Activated naive CD4-positive, alpha-beta T cell treated with anti-CD3 and anti-CD28 coated beads for 36 hours (primary cell): ENCODE measurements at regions not wholly inside any gene's neighbourhood (a gene's known extent, or its start where the extent isn't known, plus 50 kb on each side); places are given as distances from the start of the nearest gene placed in this dataset.

ENCODE experiments used
- CTCF ChIA-PET: fragments of 350-600 bp; sonication (Branson Sonifier 250); formaldehyde crosslinking; loops from one replicate; lab custom pipeline; 2021; ENCODE audit warnings: antibody characterized with exemption; lab: Charles Lee
- DNase-seq: peaks from one replicate; pipeline ENCODE4 v3.0.0-alpha.2; 2020
- H3K27ac Mint-ChIP-seq: one replicate; pipeline ENCODE4 v1.8.0; 2021; ENCODE audit warnings: mild to moderate bottlenecking, mixed read lengths
- H3K27me3 Mint-ChIP-seq: one replicate; pipeline ENCODE4 v1.8.0; 2021; ENCODE audit warnings: low read depth, mixed read lengths
- H3K36me3 Mint-ChIP-seq: one replicate; pipeline ENCODE4 v1.8.0; 2021; ENCODE audit warnings: low read depth, mixed read lengths
- H3K4me1 Mint-ChIP-seq: one replicate; pipeline ENCODE4 v1.8.0; 2021; ENCODE audit warnings: low read depth, mixed read lengths
- H3K4me3 Mint-ChIP-seq: one replicate; pipeline ENCODE4 v1.8.0; 2021; ENCODE audit warnings: mild to moderate bottlenecking, moderate library complexity, mixed read lengths
- H3K9me3 Mint-ChIP-seq: one replicate; pipeline ENCODE4 v1.8.0; 2021; ENCODE audit warnings: mixed read lengths
- intact Hi-C: fragments of 100-400 bp; cut with micrococcal nuclease; formaldehyde crosslinking; loops from one replicate; pipeline ENCODE4 v1.15.1; 2023

DNA sequence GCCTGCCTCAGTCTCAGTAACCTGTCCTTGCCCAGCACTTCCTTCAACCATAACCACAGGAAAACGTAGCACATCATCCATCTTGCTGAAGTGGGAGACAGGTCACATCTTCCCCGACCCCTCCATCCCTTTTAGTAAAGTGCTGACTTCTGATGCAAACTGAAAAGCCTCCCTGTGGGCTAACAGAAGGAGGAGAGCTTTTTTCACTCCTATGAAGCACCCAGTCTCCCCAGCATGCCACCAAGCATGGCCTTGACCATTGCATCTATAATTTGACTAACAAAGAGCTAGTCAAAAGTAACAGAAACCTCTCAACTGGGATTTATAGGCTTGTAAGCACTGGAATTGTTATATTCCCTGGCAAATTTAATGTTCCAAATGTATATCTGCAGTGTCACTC, 288.9 kb upstream of the IRAK1BP1 start:
- H3K4me3 Mint-ChIP-seq: no peak overlapping the region
- H3K27me3 Mint-ChIP-seq: no peaks in the 10 kb centered on the region
- H3K9me3 Mint-ChIP-seq: no peaks in the 10 kb centered on the region
- intact Hi-C loops: no loop called here
- H3K27ac Mint-ChIP-seq: no peak overlapping the region
- no peaks in the 10 kb centered on the region for H3K4me1 Mint-ChIP-seq
- CTCF ChIA-PET: interaction anchor here (0.6 kb wide), 1 partner anchor 11 kb away, joined by 3 read pairs; no protein-coding TSS in a partner anchor
- DNase-seq: no peak
- no peaks in the 10 kb centered on the region for H3K36me3 Mint-ChIP-seq

GRCh38 chr6:78580923-78581322, 286.4 kb upstream of the IRAK1BP1 start:
- no peaks in the 10 kb centered on the region for H3K27me3 Mint-ChIP-seq
- no peak overlapping the region for H3K4me3 Mint-ChIP-seq
- no peak overlapping the region for H3K27ac Mint-ChIP-seq
- no peaks in the 10 kb centered on the region for H3K9me3 Mint-ChIP-seq
- no peak for DNase-seq
- no peaks in the 10 kb centered on the region for H3K36me3 Mint-ChIP-seq
- intact Hi-C loops: no loop called here
- no peaks in the 10 kb centered on the region for H3K4me1 Mint-ChIP-seq
- CTCF ChIA-PET: no interaction called here

- H3K27ac Mint-ChIP-seq: no peak overlapping the region
- no peaks in the 10 kb centered on the region for H3K4me1 Mint-ChIP-seq
- no peak overlapping the region for H3K4me3 Mint-ChIP-seq
- H3K27me3 Mint-ChIP-seq: no peaks in the 10 kb centered on the region
- CTCF ChIA-PET: no interaction called here
- H3K9me3 Mint-ChIP-seq: no peaks in the 10 kb centered on the region
- H3K36me3 Mint-ChIP-seq: no peaks in the 10 kb centered on the region
- no peak for DNase-seq
- intact Hi-C loops: no loop called here
Measured at GRCh38 chr6:78583079-78583478, 284.3 kb upstream of the IRAK1BP1 start.

GRCh38 chr6:78589436-78589835, 277.9 kb upstream of the IRAK1BP1 start:
- no peak for DNase-seq
- Mint-ChIP-seq H3K27ac (no peak overlapping the region), H3K36me3 (no peaks in the 10 kb centered on the region), H3K27me3 (no peaks in the 10 kb centered on the region), H3K4me1 (no peaks in the 10 kb centered on the region), H3K4me3 (no peak overlapping the region), H3K9me3 (no peaks in the 10 kb centered on the region)
- intact Hi-C loops: no loop called here
- CTCF ChIA-PET: interaction anchor here (0.6 kb wide), 1 partner anchor 322 kb away, joined by 3 read pairs; no protein-coding TSS in a partner anchor

GRCh38 chr6:78593898-78594667, 273.3 kb upstream of the IRAK1BP1 start:
- no peak for DNase-seq
- no peak overlapping the region for H3K4me3 Mint-ChIP-seq
- no peaks in the 10 kb centered on the region for H3K27me3 Mint-ChIP-seq
- H3K4me1 Mint-ChIP-seq: no peaks in the 10 kb centered on the region
- CTCF ChIA-PET: no interaction called here
- intact Hi-C loops: no loop called here
- no peaks in the 10 kb centered on the region for H3K36me3 Mint-ChIP-seq
- H3K27ac Mint-ChIP-seq: no peak overlapping the region
- H3K9me3 Mint-ChIP-seq: peaks cover 1% of the 10 kb centered on the region

DNA sequence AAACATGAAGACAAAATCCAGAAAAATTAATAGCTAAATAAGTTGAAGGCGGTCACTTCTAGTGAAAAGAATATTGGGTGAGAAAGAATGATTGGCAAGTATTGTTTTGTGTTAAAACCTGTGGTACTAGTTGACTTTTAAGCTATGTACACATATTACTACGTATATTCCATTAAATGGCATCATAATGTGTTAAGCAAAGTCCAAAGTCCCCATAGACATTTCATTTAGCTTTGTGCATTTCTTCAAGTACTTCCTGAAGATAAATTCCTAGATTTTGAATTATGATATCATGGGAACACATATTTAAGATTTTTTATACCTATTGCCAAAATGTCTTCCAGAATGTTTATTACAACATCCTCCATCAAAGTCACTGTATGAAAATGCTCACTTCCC, 272.7 kb upstream of the IRAK1BP1 start:
- CTCF ChIA-PET: no interaction called here
- no peaks in the 10 kb centered on the region for H3K27me3 Mint-ChIP-seq

GRCh38 chr6:78597966-78598365, 269.4 kb upstream of the IRAK1BP1 start:
- Mint-ChIP-seq H3K27ac (no peak overlapping the region), H3K4me3 (no peak overlapping the region), H3K36me3 (no peaks in the 10 kb centered on the region), H3K27me3 (no peaks in the 10 kb centered on the region), H3K9me3 (peaks cover 2% of the 10 kb centered on the region), H3K4me1 (no peaks in the 10 kb centered on the region)
- no peak for DNase-seq
- intact Hi-C loops: no loop called here
- CTCF ChIA-PET: no interaction called here

More for the DNA sequence above, 272.7 kb upstream of the IRAK1BP1 start:
- H3K36me3 Mint-ChIP-seq: no peaks in the 10 kb centered on the region
- H3K9me3 Mint-ChIP-seq: peaks cover 2% of the 10 kb centered on the region
- intact Hi-C loops: no loop called here
- H3K4me1 Mint-ChIP-seq: no peaks in the 10 kb centered on the region
- H3K27ac Mint-ChIP-seq: no peak overlapping the region
- H3K4me3 Mint-ChIP-seq: no peak overlapping the region
- no peak for DNase-seq

- Mint-ChIP-seq H3K4me1 (no peaks in the 10 kb centered on the region), H3K36me3 (no peaks in the 10 kb centered on the region)
Measured at GRCh38 chr6:78598966-78599365, 268.4 kb upstream of the IRAK1BP1 start.

GRCh38 chr6:78599526-78599925, 267.8 kb upstream of the IRAK1BP1 start:
- CTCF ChIA-PET: interaction anchor here (0.7 kb wide), 1 partner anchor 884 kb away, joined by 4 read pairs; no protein-coding TSS in a partner anchor
- peaks cover 2% of the 10 kb centered on the region for H3K9me3 Mint-ChIP-seq
- no peaks in the 10 kb centered on the region for H3K36me3 Mint-ChIP-seq
- intact Hi-C loops: no loop called here
- H3K4me3 Mint-ChIP-seq: no peak overlapping the region
- no peak for DNase-seq
- H3K27ac Mint-ChIP-seq: no peak overlapping the region
- no peaks in the 10 kb centered on the region for H3K27me3 Mint-ChIP-seq
- no peaks in the 10 kb centered on the region for H3K4me1 Mint-ChIP-seq

More at GRCh38 chr6:78598966-78599365, 268.4 kb upstream of the IRAK1BP1 start:
- H3K4me3 Mint-ChIP-seq: no peak overlapping the region
- no peak overlapping the region for H3K27ac Mint-ChIP-seq
- CTCF ChIA-PET: interaction anchor here (0.6 to 0.7 kb wide), 2 partner anchors 653 to 884 kb away, joined by 3 to 4 read pairs; no protein-coding TSS in a partner anchor
- H3K9me3 Mint-ChIP-seq: peaks cover 2% of the 10 kb centered on the region
- intact Hi-C loops: no loop called here
- DNase-seq: no peak
- no peaks in the 10 kb centered on the region for H3K27me3 Mint-ChIP-seq

- H3K4me1 Mint-ChIP-seq: no peaks in the 10 kb centered on the region
- H3K36me3 Mint-ChIP-seq: no peaks in the 10 kb centered on the region
- no peak overlapping the region for H3K4me3 Mint-ChIP-seq
- no peak overlapping the region for H3K27ac Mint-ChIP-seq
- no peak for DNase-seq
- no peaks in the 10 kb centered on the region for H3K9me3 Mint-ChIP-seq
- intact Hi-C loops: no loop called here
- peaks cover 5% of the 10 kb centered on the region for H3K27me3 Mint-ChIP-seq
- CTCF ChIA-PET: no interaction called here
Measured at GRCh38 chr6:78605909-78606446, 261.4 kb upstream of the IRAK1BP1 start.

- intact Hi-C loops: no loop called here
- H3K36me3 Mint-ChIP-seq: no peaks in the 10 kb centered on the region
- H3K9me3 Mint-ChIP-seq: no peaks in the 10 kb centered on the region
- DNase-seq: no peak
- no peaks in the 10 kb centered on the region for H3K4me1 Mint-ChIP-seq
- H3K27me3 Mint-ChIP-seq: peaks cover 5% of the 10 kb centered on the region
- H3K27ac Mint-ChIP-seq: no peak overlapping the region
- CTCF ChIA-PET: no interaction called here
- H3K4me3 Mint-ChIP-seq: no peak overlapping the region
Measured at GRCh38 chr6:78607189-78607588, 260.2 kb upstream of the IRAK1BP1 start.

GRCh38 chr6:78611102-78611620, 256.2 kb upstream of the IRAK1BP1 start:
- DNase-seq: no peak
- H3K27me3 Mint-ChIP-seq: peaks cover 3% of the 10 kb centered on the region
- CTCF ChIA-PET: interaction anchor here (0.6 kb wide), 1 partner anchor 96 kb away, joined by 5 read pairs; no protein-coding TSS in a partner anchor
- no peaks in the 10 kb centered on the region for H3K4me1 Mint-ChIP-seq
- H3K36me3 Mint-ChIP-seq: no peaks in the 10 kb centered on the region
- H3K9me3 Mint-ChIP-seq: no peaks in the 10 kb centered on the region
- no peak overlapping the region for H3K27ac Mint-ChIP-seq
- intact Hi-C loops: loop anchor here (10.0 kb wide), 1 partner anchor 1146 kb away; the partner anchor contains the start of gene HTR1B
- no peak overlapping the region for H3K4me3 Mint-ChIP-seq
